Breast epithelium (tissue), 3 donors: ENCODE measurements at regions not wholly inside any gene's neighbourhood (a gene's known extent, or its start where the extent isn't known, plus 50 kb on each side); places are given as distances from the start of the nearest gene placed in this dataset.

Experiments used
- POLR2A ChIP-seq: fragments of 450-650 bp; IDR thresholded peaks from one replicate; pipeline ENCODE4 v1.6.1; 2016; ENCODE audit warnings: antibody characterized with exemption, mild to moderate bottlenecking, moderate library complexity
- POLR2AphosphoS5 ChIP-seq, 3 donors: sonication (generic); formaldehyde crosslinking; IDR thresholded peaks; one replicate each; pipeline ENCODE4 v1.6.1; 2017; ENCODE audit warnings: antibody characterized with exemption in 3 of 3
- TF ChIP-seq, protein P1 (sequence below), 3 donors: fragments of 450-650 bp; IDR thresholded peaks; one replicate each; pipeline ENCODE4 v1.5.1; 2016 to 2017; ENCODE audit warnings: antibody characterized with exemption in 3 of 3, mild to moderate bottlenecking in 3 of 3, moderate library complexity in 3 of 3

DNA sequence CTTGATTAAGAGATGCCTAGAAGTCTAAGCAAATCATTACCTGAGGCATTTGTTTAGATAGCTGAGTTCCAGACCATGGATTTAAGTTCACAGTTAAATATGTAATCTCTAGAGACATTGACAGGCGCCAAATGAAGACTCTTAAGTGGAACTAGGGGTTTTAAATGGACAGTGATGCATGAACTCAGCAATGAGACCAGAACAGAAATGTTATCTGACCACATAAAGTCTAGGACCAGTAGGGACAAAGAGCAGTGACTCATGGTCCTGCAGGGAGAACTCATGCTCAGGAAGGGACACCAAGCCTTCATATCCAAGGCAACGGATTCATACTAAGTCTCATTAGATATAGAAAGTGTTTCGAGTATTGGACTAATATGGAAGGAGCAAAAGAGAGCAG is 152.3 kb downstream of the PPARGC1A start:
- TF ChIP-seq, protein P1, sequence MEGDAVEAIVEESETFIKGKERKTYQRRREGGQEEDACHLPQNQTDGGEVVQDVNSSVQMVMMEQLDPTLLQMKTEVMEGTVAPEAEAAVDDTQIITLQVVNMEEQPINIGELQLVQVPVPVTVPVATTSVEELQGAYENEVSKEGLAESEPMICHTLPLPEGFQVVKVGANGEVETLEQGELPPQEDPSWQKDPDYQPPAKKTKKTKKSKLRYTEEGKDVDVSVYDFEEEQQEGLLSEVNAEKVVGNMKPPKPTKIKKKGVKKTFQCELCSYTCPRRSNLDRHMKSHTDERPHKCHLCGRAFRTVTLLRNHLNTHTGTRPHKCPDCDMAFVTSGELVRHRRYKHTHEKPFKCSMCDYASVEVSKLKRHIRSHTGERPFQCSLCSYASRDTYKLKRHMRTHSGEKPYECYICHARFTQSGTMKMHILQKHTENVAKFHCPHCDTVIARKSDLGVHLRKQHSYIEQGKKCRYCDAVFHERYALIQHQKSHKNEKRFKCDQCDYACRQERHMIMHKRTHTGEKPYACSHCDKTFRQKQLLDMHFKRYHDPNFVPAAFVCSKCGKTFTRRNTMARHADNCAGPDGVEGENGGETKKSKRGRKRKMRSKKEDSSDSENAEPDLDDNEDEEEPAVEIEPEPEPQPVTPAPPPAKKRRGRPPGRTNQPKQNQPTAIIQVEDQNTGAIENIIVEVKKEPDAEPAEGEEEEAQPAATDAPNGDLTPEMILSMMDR (IDR thresholded peaks at IDR 0.05): no peak
- TF ChIP-seq POLR2AphosphoS5 (IDR thresholded peaks at IDR 0.05) (no peak), POLR2A (no peak)
